ENCODE measurements at regions not wholly inside any gene's neighbourhood (a gene's known extent, or its start where the extent isn't known, plus 50 kb on each side); places are given as distances from the start of the nearest gene placed in this dataset.
A peak's percentile ranks its signal among the peaks of the same experiment; 100 is the strongest.

DNA sequence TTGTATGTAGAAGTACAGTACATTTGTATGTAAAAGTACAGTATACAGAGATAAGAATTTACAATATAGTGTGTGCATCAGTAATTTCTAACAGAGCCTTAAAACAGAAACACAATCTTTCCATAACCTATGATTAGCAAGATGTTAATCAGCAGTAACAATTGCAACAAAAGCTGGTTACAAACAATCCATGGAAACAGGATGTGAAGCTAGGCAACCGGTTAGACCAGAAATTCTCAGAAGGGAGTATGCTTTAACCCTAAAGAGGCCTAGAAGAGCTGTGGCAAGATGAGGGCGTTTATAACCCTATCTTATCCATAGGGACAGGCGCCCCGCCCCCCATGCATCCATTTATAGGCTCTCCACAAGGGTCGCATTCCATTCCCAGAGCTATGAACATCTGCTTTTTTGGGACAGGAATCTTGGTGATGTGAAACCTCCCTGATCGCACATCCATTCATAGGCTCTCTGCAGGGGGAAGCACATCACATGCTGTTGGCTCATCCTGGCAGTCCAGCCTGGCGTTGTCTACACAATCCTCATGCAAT is 180.3 kb downstream of the PDGFRA start:
- DNase-seq = peak; percentile 66

- no peak for DNase-seq
These were observed 185.5 kb downstream of the PDGFRA start for GRCh38 chr4:54414545-54414944.

DNA sequence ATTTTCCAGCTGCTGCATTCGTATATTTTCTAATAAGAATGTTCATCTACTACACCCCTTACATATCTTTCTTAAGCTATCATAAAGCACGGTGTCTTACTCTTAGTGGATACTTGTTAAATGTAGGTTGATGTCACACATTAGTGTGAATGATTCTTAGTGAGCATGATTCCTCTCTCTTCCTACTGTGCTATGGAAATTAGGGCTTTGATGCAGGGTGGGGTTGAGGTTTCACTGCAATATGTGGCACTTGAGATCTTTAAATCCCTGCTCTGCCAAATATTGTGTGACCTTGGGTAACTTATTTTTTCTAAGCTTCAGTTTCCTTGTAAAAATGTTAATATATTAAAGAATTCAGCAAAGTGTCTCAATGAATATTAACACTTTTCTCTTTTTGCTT is 188.4 kb downstream of the PDGFRA start:
- no peak for DNase-seq

DNA sequence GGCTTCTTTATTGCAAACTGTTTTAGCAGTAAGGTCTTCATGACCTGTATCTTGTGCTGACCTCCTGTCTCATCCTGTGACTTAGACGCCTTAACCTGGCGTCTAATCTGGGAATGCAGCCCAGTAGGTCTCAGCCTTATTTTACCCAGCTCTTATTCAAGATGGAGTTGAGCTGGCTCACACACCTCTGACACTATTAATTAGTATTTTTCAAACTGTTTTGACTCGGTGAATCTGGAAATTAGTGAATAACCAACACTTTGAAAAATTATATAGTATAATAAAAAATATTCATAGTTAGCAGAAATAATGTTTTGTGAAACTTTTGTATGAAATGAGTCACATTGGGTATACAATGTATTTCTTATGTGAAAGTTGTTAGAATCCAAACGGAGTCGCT is 189.4 kb downstream of the PDGFRA start:
- DNase-seq = no peak

DNA sequence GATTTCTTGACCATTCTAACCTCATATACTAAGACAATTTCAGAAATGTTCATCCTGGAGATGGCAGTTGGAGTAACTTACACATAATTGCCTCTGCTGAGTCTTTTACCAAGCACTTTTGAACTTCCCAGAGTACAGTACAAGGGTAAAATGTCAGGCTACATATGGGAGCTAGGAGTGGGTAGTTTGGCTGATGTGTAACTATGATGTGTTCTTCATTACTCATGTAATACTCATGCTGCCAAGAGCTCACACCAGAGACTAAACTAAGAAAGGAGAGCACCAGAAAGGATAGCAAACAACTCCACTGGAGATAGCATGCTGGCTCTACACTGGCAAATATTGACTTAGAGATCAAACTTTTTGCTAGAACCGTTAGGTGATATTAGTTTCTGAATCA is 194.0 kb downstream of the PDGFRA start:
- DNase-seq = peak; percentile 13

GRCh38 chr4:54427826-54428225 is 198.7 kb downstream of the PDGFRA start:
- DNase-seq = no peak

DNA sequence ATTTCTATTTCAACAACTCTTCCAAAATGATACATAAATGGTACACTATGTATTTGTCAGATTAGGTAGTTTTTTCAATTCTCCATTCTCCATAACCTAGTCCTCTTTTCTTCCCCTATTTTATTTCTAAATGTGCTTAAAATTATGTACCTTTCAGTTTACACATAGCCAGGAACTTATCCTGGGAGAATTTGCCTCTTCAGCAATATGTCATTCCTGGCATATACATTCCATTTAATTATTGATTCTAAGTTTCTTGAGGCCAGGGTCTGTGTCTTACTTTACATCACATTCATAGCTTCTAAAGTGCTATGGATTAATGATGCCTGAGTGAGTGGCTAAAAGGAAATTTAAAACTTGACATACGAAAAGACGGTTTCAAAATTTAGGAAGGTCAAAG is 199.8 kb downstream of the PDGFRA start:
- DNase-seq = no peak

DNA sequence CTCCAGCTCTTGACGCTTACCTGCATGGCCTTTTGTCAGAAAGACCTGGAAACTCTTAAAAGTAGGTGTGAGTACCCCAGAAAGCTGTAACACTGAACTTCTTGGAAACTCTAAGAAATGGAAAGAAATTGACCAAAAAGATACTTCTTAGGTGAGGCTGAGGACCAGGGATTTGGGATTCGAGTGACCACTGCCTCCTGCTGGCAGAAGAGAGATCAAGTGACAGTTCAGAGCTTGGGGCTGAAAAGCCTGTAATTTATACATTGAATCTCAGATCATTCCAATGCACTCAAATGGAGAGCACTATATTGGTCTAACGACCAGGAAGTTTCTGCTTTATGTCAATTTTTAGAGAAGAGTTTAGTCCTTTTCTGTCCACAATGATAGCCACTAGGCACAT is 204.6 kb downstream of the PDGFRA start:
- peak; percentile 40 for DNase-seq

DNA sequence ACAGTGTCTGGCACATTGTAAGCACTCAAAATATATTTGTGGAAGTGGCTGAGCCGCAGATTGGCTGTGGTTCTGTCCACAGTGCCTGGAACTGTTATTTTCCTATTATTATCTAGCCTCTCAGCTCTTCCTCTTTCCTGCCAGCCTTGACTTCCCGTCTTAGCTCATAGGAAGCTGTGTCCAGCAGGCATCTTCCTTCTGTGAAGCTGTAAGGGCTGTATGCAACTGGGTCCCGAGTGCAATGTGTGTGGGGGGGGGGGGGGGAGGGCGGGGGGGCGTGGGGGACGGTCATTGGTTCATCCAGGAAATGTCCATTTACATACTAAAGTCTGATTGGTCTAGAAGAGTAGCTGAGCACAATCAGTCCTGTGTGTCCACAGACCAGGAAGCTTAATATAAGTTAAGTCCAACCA is 210.7 kb downstream of the PDGFRA start:
- DNase-seq = peak; percentile 35

DNA sequence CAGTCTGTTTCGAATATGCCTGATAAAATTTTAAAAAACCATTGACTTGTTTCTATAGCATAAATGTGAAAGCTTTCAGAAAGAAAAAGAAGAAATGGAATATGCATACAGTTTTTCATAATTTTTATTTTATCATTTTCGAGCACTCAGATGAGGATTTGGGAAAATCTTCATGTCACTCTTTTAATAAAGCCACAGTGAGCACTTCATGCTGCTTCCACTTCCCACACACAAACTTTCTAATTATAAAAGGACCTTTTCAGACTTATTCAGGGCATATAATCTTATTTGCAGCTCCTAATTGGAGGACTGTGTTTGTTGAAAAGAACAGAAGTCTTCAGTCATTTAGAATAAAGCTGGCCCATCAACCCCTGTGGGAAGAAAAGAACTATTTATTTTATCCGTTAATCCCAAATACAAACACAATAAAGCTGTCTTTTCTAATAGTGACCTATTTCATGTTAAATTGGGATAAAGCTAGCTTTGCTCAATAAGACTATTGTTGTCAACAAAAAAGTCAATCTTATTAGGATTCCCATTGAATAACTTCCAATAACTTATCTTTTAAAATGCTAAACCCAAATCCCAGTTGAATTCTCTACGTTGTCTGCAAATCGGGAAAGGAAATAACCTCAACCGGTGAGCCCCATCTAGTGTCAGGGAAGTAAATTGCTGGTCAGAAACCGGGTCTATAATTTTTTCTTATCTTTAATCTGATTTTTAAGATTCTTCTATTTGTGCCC is 211.5 kb downstream of the PDGFRA start:
- peak; percentile 59 for DNase-seq

- DNase-seq = no peak
These were observed 211.9 kb upstream of the KIT start for GRCh38 chr4:54445866-54446265.

- DNase-seq = no peak
These were observed 211.2 kb upstream of the KIT start for GRCh38 chr4:54446581-54446980.

- DNase-seq = no peak
These were observed 210.5 kb upstream of the KIT start for GRCh38 chr4:54447304-54447703.

GRCh38 chr4:54449999-54450398 is 207.8 kb upstream of the KIT start:
- DNase-seq = peak; percentile 6

DNA sequence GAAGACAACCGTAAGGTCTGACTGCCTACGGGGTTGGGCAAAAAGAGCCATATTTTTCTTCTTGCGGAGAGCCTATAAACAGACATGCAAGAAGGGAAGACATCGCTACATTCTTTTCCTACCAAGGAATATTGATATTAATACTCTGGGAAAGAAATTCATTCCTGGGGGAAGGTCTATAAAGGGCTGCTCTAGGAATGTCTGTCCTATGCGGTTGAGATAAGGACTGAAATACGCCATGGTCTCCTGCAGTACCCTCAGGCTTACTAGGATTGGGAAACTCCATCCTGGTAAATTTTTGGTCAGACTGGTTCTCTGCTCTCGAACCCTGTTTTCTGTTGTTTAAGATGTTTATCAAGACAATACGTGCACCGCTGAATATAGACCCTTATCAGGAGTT is 190.8 kb upstream of the KIT start:
- peak; percentile 5 for DNase-seq

DNA sequence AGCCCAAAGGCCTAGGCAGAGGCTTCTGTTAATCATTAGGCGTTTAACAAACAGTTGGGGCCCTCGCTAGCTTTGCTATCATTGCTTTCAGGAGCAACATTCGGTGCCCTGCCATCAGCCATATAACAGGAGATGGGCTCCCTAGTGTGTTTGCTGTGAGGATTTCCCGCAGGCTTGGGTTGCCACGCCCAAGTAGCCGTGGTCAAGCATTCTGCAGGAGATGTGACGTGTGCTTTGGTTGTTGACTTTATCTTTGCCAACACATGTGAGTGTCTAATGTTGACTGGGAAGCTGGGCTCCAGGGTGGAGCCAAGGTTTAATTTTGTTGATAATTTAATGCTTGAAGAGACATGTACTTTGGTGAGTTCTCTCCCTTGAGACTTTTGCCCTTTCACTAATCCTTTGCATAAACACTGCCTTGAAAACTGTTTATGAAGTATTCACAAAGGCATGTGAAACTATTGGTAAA is 184.6 kb upstream of the KIT start:
- peak; percentile 96 for DNase-seq

DNA sequence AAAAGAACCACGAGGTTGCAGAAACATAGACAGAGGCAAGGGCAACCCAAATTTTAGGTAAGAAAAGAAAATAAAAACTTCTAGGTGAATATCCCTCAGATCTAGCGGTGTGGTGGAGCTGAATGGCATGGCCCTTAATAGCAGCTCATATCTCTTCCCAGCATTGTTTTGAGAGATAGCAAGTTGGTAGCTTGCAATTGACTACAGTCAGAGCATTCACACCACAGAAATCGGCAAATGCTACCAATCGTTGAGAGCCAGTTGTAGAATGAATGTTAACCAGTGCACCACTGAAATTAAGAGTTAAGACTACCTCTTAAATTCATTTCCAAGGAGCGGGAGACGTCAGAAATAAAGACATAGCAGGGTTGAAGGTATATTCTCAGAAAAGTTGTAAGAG is 184.0 kb upstream of the KIT start:
- peak; percentile 11 for DNase-seq

- no peak for DNase-seq
These were observed 182.2 kb upstream of the KIT start for GRCh38 chr4:54475546-54475945.

- peak; percentile 23 for DNase-seq
These were observed 175.1 kb upstream of the KIT start for GRCh38 chr4:54482529-54483200.

- DNase-seq = peak; percentile 38
These were observed 173.4 kb upstream of the KIT start for GRCh38 chr4:54484383-54484782.

- DNase-seq = no peak
These were observed 170.3 kb upstream of the KIT start for GRCh38 chr4:54487491-54487890.

DNA sequence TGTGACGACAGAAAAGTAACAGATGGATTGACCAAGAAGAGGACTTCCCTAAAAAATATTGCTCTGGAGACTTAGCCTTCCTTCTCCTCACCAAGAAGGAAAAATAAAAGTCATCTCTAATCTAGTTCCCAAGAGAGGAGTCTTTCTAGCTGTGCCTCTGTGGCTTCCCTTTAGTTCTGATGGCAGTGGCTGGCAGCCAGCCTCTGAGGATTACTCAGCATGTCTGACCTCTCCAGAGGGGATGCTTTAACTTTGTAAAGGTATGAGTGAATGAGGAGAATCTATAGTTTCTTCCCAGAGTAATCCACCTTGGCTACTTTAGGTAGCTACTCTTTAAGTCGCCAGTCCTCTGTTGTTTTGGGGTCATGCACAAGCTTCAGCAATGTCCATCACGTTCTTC is 163.9 kb upstream of the KIT start:
- DNase-seq = no peak

DNA sequence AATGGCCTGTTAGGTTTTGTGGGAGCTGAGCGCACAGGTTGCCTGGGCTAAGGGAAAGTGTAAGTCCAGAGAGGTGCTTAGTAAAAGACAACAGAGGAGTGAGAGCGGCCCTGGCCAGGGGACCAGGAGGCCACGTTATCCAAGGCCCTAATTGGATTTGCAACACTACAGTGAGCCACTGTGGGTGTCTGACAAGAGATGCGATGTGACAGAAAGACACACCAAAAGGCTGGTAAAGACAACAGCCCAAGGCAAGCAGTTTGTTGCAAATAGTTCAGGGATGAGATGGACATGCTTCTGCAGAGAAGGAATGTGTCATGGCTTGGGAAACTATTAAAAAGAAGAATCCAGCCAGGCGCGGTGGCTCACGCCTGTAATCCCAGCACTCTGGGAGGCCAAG is 162.7 kb upstream of the KIT start:
- no peak for DNase-seq

- DNase-seq = no peak
These were observed 162.1 kb upstream of the KIT start for GRCh38 chr4:54495641-54496040.

Measured in DMS53 (cell line).